Cerebellar cortex (tissue), 1 donor: ENCODE measurements at regions not wholly inside any gene's neighbourhood (a gene's known extent, or its start where the extent isn't known, plus 50 kb on each side); places are given as distances from the start of the nearest gene placed in this dataset.

Source experiments
- DNase-seq: peaks from one replicate; pipeline ENCODE4 v3.0.0-alpha.2; 2015; ENCODE audit warnings: low spot score

- no peak for DNase-seq
These were observed 769.5 kb upstream of the DPPA4 start for GRCh38 chr3:110106805-110107204.

GRCh38 chr3:110123946-110124345 is 786.6 kb upstream of the DPPA4 start:
- no peak for DNase-seq

- DNase-seq: no peak
These were observed 788.7 kb upstream of the DPPA4 start for GRCh38 chr3:110126065-110126464.

GRCh38 chr3:110133971-110134370 is 796.6 kb upstream of the DPPA4 start:
- no peak for DNase-seq

- no peak for DNase-seq
These were observed 801.7 kb upstream of the DPPA4 start for GRCh38 chr3:110139048-110139447.

GRCh38 chr3:110139821-110140220 is 802.5 kb upstream of the DPPA4 start:
- DNase-seq: no peak

GRCh38 chr3:110149763-110150162 is 812.4 kb upstream of the DPPA4 start:
- DNase-seq: no peak

GRCh38 chr3:110157221-110157620 is 819.9 kb upstream of the DPPA4 start:
- DNase-seq: no peak

GRCh38 chr3:110164632-110165369 is 827.5 kb upstream of the DPPA4 start:
- no peak for DNase-seq

GRCh38 chr3:110165370-110165743 is 828.0 kb upstream of the DPPA4 start:
- DNase-seq: no peak

GRCh38 chr3:110165753-110166152 is 828.4 kb upstream of the DPPA4 start:
- no peak for DNase-seq

- no peak for DNase-seq
These were observed 829.4 kb upstream of the DPPA4 start for GRCh38 chr3:110166791-110167190.

- DNase-seq: no peak
These were observed 837.6 kb upstream of the DPPA4 start for GRCh38 chr3:110174908-110175307.

- DNase-seq: no peak
These were observed 841.6 kb upstream of the DPPA4 start for GRCh38 chr3:110178965-110179364.

- DNase-seq: no peak
These were observed 843.4 kb upstream of the DPPA4 start for GRCh38 chr3:110180733-110181132.

- no peak for DNase-seq
These were observed 843.9 kb upstream of the DPPA4 start for GRCh38 chr3:110181226-110181625.

- DNase-seq: no peak
These were observed 847.2 kb upstream of the DPPA4 start for GRCh38 chr3:110184536-110184935.

GRCh38 chr3:110193074-110193473 is 855.7 kb upstream of the DPPA4 start:
- DNase-seq: no peak

GRCh38 chr3:110198717-110199587 is 861.6 kb upstream of the DPPA4 start:
- no peak for DNase-seq

GRCh38 chr3:110199588-110199943 is 862.2 kb upstream of the DPPA4 start:
- no peak for DNase-seq

GRCh38 chr3:110210086-110210660 is 861.4 kb upstream of the NECTIN3 start:
- DNase-seq: no peak

- no peak for DNase-seq
These were observed 845.0 kb upstream of the NECTIN3 start for GRCh38 chr3:110226645-110227044.

GRCh38 chr3:110227991-110228390 is 843.6 kb upstream of the NECTIN3 start:
- DNase-seq: no peak
